Adrenal gland (tissue), 9 donors: ENCODE measurements at regions not wholly inside any gene's neighbourhood (a gene's known extent, or its start where the extent isn't known, plus 50 kb on each side); places are given as distances from the start of the nearest gene placed in this dataset.
"Not testable (repeated sequence)": the region's sequence is repeated elsewhere in the genome, so short reads cannot be mapped to it uniquely, and the experiment has no call there.

Experiments used
- DNase-seq, 7 donors: peaks; one replicate each; pipeline ENCODE4 v3.0.0-alpha.2; 2019 to 2020
- H3K27ac ChIP-seq, 5 donors: fragments of 200-600 bp; sonication (generic) in 4 of 5; 1 replicate in 3 of 5; 2 replicates in 2 of 5; pipeline versions ENCODE4 v1.5.1 to v1.8.0; 2016 to 2020; ENCODE audit warnings: mild to moderate bottlenecking in 1 of 5
- H3K27me3 ChIP-seq: fragments of 200-600 bp; 2 replicates; pipeline ENCODE4 v1.8.0; 2021
- H3K36me3 ChIP-seq, 2 donors: fragments of 200-600 bp; replicated peaks in 1 of 2; 1 replicate in 1 of 2; 2 replicates in 1 of 2; pipeline versions ENCODE4 v1.5.1 to v1.8.0; 2018 to 2022
- H3K4me1 ChIP-seq, 2 donors: fragments of 200-600 bp; replicated peaks in 1 of 2; 1 replicate in 1 of 2; 2 replicates in 1 of 2; pipeline versions ENCODE4 v1.5.1 to v1.8.0; 2018 to 2021
- H3K4me3 ChIP-seq, 4 donors: fragments of 200-600 bp; sonication (generic) in 3 of 4; one replicate each; pipeline ENCODE4 v1.5.1; 2016 to 2018
- H3K9me3 ChIP-seq, 3 donors: fragments of 200-600 bp; sonication (generic) in 1 of 3; replicated peaks in 1 of 3; 1 replicate in 2 of 3; 2 replicates in 1 of 3; pipeline versions ENCODE4 v1.5.1 to v1.8.0; 2016 to 2021
- CTCF ChIP-seq, 6 experiments: fragments of 450-650 bp in 4 of 6; fragments of 200-600 bp in 2 of 6; sonication (generic) in 1 of 6; IDR thresholded peaks; 1 replicate in 5 of 6; 2 replicates in 1 of 6; pipeline versions ENCODE4 v1.5.1 to v1.8.0; 2016 to 2021; ENCODE audit warnings: antibody characterized with exemption in 6 of 6, mild to moderate bottlenecking in 2 of 6, moderate library complexity in 1 of 6
- POLR2A ChIP-seq, 2 donors: fragments of 450-650 bp; IDR thresholded peaks; one replicate each; pipeline ENCODE4 v1.6.1; 2017; ENCODE audit warnings: antibody characterized with exemption in 2 of 2, mild to moderate bottlenecking in 2 of 2, moderate library complexity in 1 of 2
- WGBS, 4 donors: extraction: QIAGEN DNeasy Blood & Tissue Kit in 2 of 4; methylation state at CpG; one replicate each; pipeline versions ENCODE4 v1.1.5 to v1.1.7; 2013 to 2017; 5-methylcytosine and 5-hydroxymethylcytosine counted together
- intact Hi-C, 2 donors: fragments of 100-400 bp; cut with DNase I; formaldehyde crosslinking; loops; one replicate each; pipeline versions ENCODE4 v1.14.1 to v1.15.0; 2022 to 2023
- donor health status: healthy with polysubstance abuse.
- donor health status: Bipolar disorder and iron deficiency.
- donor health status: DM: yes; HTN: yes; CAD: no.
- donor health status: DM: no; HTN: no; CAD: no.
- donor health status: DM: no; HTN: no; CAD: no.

DNA sequence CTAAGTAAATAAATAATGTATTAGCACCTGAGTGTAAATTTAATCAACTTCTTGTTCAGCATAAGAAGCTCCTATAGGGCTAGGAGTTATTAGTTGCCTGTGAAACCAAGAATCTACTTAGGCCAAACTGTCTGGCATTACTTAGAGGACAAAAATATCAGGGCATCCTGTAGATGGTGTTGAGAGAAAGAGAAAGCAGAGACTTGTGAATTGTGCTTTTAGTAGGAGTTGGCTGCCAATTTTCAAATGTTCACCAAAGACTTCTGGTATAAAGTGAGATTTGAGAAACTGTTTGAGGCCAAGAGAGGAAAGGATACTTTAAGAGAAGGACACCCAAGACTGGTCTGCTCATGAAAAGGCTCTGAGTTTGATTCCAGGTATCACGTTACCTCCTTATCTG, 315.5 kb upstream of the DEPDC1 start:
- H3K9me3 ChIP-seq: no peaks in the 10 kb centered on the region
- no peak for DNase-seq
- H3K4me3 ChIP-seq: no peak overlapping the region
- no peak overlapping the region for H3K27ac ChIP-seq
- TF ChIP-seq CTCF (IDR thresholded peaks at IDR 0.05) (no peak), POLR2A (IDR thresholded peaks at IDR 0.05) (no peak)
- 50 to 56% (median 52%) methylated on average over 1 of the region's 1 CpG for WGBS, 4 donors
- H3K36me3 ChIP-seq: no peaks in the 10 kb centered on the region
- no peaks in the 10 kb centered on the region for H3K27me3 ChIP-seq
- no peaks in the 10 kb centered on the region for H3K4me1 ChIP-seq
- intact Hi-C loops: no loop called here

GRCh38 chr1:68814067-68814466, 317.2 kb upstream of the DEPDC1 start:
- Histone ChIP-seq H3K4me1 (no peaks in the 10 kb centered on the region), H3K4me3 (no peak overlapping the region), H3K27ac (no peak overlapping the region), H3K9me3 (no peaks in the 10 kb centered on the region), H3K36me3 (no peaks in the 10 kb centered on the region), H3K27me3 (no peaks in the 10 kb centered on the region)
- WGBS, 4 donors: 55 to 69% (median 65%) methylated on average over 2 of the region's 2 CpGs
- TF ChIP-seq CTCF (IDR thresholded peaks at IDR 0.05) (no peak), POLR2A (IDR thresholded peaks at IDR 0.05) (no peak)
- intact Hi-C loops: no loop called here
- DNase-seq: no peak

DNA sequence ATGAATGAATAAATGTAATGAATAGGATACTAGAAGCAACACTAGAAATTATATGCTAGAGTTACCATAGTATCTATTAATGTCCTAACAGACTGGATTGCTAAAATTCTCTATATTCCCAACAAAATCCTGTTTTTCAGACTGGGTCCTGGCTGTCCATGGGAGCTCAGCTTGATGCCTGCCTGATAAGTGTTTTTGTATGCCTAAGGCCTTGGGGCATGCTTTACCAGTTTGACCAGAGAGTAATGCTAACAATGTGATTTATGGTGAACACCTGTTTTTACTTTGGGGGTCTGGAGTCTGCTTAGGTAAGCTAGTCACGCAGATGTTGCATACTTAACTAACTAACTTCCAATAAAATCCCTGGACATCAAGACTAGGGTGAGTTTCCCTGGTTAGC, 318.8 kb upstream of the DEPDC1 start:
- no peaks in the 10 kb centered on the region for H3K9me3 ChIP-seq
- no peak overlapping the region for H3K4me3 ChIP-seq
- TF ChIP-seq POLR2A (IDR thresholded peaks at IDR 0.05) (no peak), CTCF (IDR thresholded peaks at IDR 0.05) (no peak)
- no peaks in the 10 kb centered on the region for H3K27me3 ChIP-seq
- H3K4me1 ChIP-seq: no peaks in the 10 kb centered on the region
- WGBS, 4 donors: 30 to 67% (median 53%) methylated on average over 1 of the region's 1 CpG
- H3K36me3 ChIP-seq: no peaks in the 10 kb centered on the region
- H3K27ac ChIP-seq: no peak overlapping the region
- intact Hi-C loops: no loop called here
- no peak for DNase-seq

- H3K27me3 ChIP-seq, DNase-seq, H3K9me3 ChIP-seq, H3K4me3 ChIP-seq, intact Hi-C loops, H3K27ac ChIP-seq, H3K36me3 ChIP-seq, H3K4me1 ChIP-seq: not testable (repeated sequence)
- WGBS, 4 donors: 91 to 93% (median 92%) methylated on average over 6 to 49 of the region's 49 CpGs
Observed at GRCh38 chr1:68817505-68818210, 320.8 kb upstream of the DEPDC1 start.

DNA sequence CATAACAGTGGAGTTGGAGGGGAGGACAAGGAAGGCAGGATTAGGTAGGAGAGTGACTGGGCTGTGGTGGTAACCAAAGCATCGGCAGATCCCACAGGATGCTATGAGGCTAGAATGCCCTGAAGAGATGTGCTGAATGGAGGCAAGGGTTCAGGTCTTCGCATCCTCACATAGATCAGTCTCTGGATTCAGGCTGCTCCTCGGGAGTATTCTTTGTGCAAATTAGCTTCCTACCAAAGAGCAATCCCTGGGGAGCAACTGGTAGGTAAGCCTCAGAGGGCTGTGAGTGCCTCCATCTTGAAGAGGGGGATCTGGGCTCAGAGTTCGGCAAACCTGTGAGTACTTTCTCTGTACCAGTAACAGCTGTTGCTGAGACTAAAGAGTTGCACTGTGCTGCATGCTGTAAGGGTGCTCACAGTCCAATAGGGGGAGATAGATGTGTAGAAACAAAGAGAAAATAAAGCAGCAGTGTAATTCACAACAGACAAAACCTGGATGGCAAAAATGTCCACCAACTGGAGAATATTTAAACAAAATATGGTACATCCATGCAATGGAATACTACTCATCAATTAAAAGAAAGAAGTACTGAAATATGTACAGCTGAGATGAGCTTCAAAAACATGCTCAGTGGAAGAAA, 322.4 kb upstream of the DEPDC1 start:
- Histone ChIP-seq H3K27me3 (no peaks in the 10 kb centered on the region), H3K9me3 (no peaks in the 10 kb centered on the region), H3K4me1 (no peaks in the 10 kb centered on the region), H3K36me3 (no peaks in the 10 kb centered on the region), H3K4me3 (no peak overlapping the region), H3K27ac (no peak overlapping the region)
- WGBS, 4 donors: 71 to 84% (median 78%) methylated on average over 4 of the region's 4 CpGs
- TF ChIP-seq CTCF (IDR thresholded peaks at IDR 0.05): peak in 4 of 6 experiments; percentile 7 to 45 (median 33)
- TF ChIP-seq POLR2A (IDR thresholded peaks at IDR 0.05): no peak
- intact Hi-C loops: no loop called here
- DNase-seq: no peak
